ENCODE measurements at regions not wholly inside any gene's neighbourhood (a gene's known extent, or its start where the extent isn't known, plus 50 kb on each side); places are given as distances from the start of the nearest gene placed in this dataset.

DNA sequence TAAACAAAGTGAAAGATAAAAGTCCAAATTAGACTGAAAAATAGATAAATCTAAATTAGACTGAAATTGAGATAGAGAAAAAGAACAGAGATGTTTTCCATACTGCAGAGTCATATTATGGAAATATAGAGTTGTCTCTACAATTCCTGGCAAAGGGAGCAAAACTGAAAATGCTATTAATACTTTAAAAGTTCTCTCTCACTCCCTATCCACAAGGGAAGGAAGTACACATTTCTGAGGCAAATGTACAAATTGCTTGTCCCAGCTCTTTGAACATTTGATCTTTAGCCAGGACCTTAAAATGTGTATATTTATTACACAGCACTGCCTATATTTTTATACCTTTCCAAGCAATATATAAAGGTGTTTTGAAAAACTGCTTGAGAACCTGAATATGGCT is 225.1 kb upstream of the SEMA6D start:
- H3K36me3 ChIP-seq, result no peaks in the 10 kb centered on the region
- no peaks in the 10 kb centered on the region for H3K9me3 ChIP-seq
- TF ChIP-seq CTCF (IDR thresholded peaks at IDR 0.05), result no peak
- no peak for ATAC-seq
- intact Hi-C loops (cut with DNase I), result loop anchor here in 1 of 10 donors (10.0 kb wide), 1 partner anchor 503 kb away; no protein-coding TSS in a partner anchor
- no peaks in the 10 kb centered on the region for H3K4me1 ChIP-seq
- H3K27me3 ChIP-seq, result no peaks in the 10 kb centered on the region
- no peak overlapping the region for H3K27ac ChIP-seq
- no peak overlapping the region for H3K4me3 ChIP-seq
- no peak for DNase-seq

GRCh38 chr15:47493357-47494247 is 223.7 kb upstream of the SEMA6D start:
- no peaks in the 10 kb centered on the region for H3K9me3 ChIP-seq
- ATAC-seq (no peak), DNase-seq (no peak)
- H3K4me3 ChIP-seq, result no peak overlapping the region
- TF ChIP-seq CTCF (IDR thresholded peaks at IDR 0.05), result no peak
- H3K4me1 ChIP-seq, result no peaks in the 10 kb centered on the region
- H3K27ac ChIP-seq, result no peak overlapping the region
- H3K27me3 ChIP-seq, result no peaks in the 10 kb centered on the region
- no peaks in the 10 kb centered on the region for H3K36me3 ChIP-seq
- intact Hi-C loops (cut with DNase I), result loop anchor here in 1 of 10 donors (10.0 kb wide), 1 partner anchor 501 kb away; no protein-coding TSS in a partner anchor
- 90 to 91% methylated on average over 4 of the region's 4 CpGs for WGBS, 2 donors

GRCh38 chr15:47496343-47497185 is 220.7 kb upstream of the SEMA6D start:
- no peaks in the 10 kb centered on the region for H3K4me1 ChIP-seq
- DNase-seq (no peak), ATAC-seq (no peak)
- no peak for TF ChIP-seq CTCF (IDR thresholded peaks at IDR 0.05)
- 92 to 96% methylated on average over 5 of the region's 5 CpGs for WGBS, 2 donors
- no peak overlapping the region for H3K4me3 ChIP-seq
- H3K9me3 ChIP-seq, result no peaks in the 10 kb centered on the region
- H3K36me3 ChIP-seq, result no peaks in the 10 kb centered on the region
- intact Hi-C loops (cut with DNase I), result loop anchor here in 2 of 10 donors (5.0 to 10.0 kb wide), 2 partner anchors 491 to 498 kb away; no protein-coding TSS in a partner anchor
- peaks cover 0 to 11% (median 0%) of the 10 kb centered on the region in 7 donors for H3K27me3 ChIP-seq
- no peak overlapping the region for H3K27ac ChIP-seq

- H3K27ac ChIP-seq, result no peak overlapping the region
- ATAC-seq (no peak), DNase-seq (no peak)
- no peaks in the 10 kb centered on the region for H3K9me3 ChIP-seq
- TF ChIP-seq CTCF (IDR thresholded peaks at IDR 0.05), result peak in 6 of 9 donors; percentile 23 to 54 (median 39)
- no peak overlapping the region for H3K4me3 ChIP-seq
- 49 to 58% methylated on average over 2 of the region's 2 CpGs for WGBS, 2 donors
- H3K36me3 ChIP-seq, result no peaks in the 10 kb centered on the region
- intact Hi-C loops (cut with DNase I), result loop anchor here in 7 of 10 donors (1.0 to 10.0 kb wide), 6 partner anchors 84 to 488 kb away; partner anchors contain the start of gene SEMA6D (in 4 of the 7)
- H3K4me1 ChIP-seq, result peaks cover 0 to 21% (median 7%) of the 10 kb centered on the region in 9 donors
- H3K27me3 ChIP-seq, result peaks cover 0 to 11% (median 0%) of the 10 kb centered on the region in 7 donors
These were observed 216.5 kb upstream of the SEMA6D start for GRCh38 chr15:47500842-47501241.

All from heart right ventricle (tissue), 16 donors.